Inferior parietal cortex (tissue), 1 donor: ENCODE measurements at regions not wholly inside any gene's neighbourhood (a gene's known extent, or its start where the extent isn't known, plus 50 kb on each side); places are given as distances from the start of the nearest gene placed in this dataset.
"Not testable (repeated sequence)": the region's sequence is repeated elsewhere in the genome, so short reads cannot be mapped to it uniquely, and the experiment has no call there.

Experiments used
- DNase-seq: peaks from one replicate; pipeline ENCODE4 v3.0.0-alpha.2; 2016; ENCODE audit errors: extremely low spot score

- no peak for DNase-seq
Observed at GRCh38 chr18:38221476-38222100, 656.0 kb upstream of the CELF4 start.

DNA sequence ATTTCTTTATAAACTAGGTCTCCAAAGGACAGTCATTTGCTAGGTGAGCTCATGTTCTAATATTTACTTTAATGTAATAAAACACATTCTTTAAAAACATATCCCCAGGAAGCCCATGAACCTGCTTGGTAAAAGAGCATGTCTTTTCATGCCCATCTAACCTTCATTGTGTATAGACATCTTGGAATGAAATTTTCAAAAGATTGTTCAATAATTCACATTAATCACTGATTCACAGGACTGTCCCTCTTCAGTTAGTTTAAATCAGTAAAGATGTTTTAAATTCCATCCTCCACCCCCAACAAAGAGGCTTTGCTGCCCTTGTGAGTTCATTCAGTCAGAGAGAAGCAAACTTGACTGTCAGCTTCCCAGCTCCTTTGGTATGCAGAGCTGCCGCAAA, 633.4 kb upstream of the CELF4 start:
- DNase-seq: no peak

DNA sequence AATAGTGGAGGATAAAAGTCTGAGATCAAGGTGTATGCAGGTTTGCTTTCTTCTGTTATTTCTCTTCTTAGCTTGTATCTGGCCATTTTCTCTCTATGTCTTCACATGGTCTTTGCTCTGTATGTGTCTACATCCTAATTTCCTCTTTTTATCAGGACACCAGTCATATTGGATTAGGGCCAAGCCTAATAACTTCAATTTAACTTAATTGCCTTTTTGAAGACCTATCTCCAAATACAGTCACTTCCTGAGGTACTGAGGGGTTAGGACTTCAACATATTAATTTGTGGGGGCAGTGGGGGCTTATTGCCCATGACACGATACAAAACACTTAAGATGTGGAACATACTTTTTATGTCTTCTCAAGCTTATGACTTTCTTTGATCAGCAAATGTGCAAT, 632.9 kb upstream of the CELF4 start:
- DNase-seq: no peak

GRCh38 chr18:38186491-38186890, 620.9 kb upstream of the CELF4 start:
- no peak for DNase-seq

GRCh38 chr18:38174594-38174993, 609.0 kb upstream of the CELF4 start:
- peak; percentile 31 for DNase-seq

GRCh38 chr18:38174173-38174572, 608.6 kb upstream of the CELF4 start:
- DNase-seq: no peak

DNA sequence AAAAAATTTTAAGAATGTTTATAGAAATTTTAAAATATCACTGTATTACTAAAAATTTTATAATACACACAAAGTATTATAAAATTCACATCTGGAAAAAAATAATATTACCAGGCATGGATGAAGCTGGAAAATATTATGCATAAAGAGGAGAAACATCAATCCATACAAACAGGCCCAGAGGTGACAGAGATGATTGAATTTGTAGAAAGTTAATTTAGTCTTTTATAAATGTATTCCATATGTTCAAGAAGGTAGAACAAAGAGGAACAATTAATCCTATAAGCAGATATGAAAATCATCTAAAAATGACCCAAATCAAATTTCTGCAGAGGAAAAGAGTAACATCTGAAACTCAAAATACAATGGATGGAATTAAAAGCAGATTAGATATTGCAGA, 605.2 kb upstream of the CELF4 start:
- DNase-seq: no peak

DNA sequence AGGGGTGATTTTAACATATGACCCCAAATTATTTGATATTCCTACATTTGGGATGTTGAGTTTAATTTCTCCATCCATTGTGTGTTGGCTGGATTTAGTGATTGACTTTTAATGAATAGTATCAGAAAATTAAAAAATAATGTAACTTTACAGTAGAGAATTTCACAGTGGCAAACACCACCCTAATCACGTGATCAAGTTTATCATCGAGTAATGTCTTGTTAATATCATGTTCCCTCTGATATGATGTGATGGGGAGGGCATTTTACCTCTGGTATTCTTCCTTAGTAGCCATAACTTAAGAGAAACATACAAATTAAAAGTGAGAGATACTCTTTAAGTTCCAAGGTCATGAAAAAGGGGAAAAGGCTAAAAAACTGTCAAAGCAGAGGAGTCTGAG, 602.0 kb upstream of the CELF4 start:
- no peak for DNase-seq

GRCh38 chr18:38153116-38153515, 587.5 kb upstream of the CELF4 start:
- not testable (repeated sequence) for DNase-seq

- no peak for DNase-seq
Observed at GRCh38 chr18:38116716-38117115, 551.1 kb upstream of the CELF4 start.

GRCh38 chr18:38115201-38115600, 549.6 kb upstream of the CELF4 start:
- DNase-seq: peak; percentile 16

DNA sequence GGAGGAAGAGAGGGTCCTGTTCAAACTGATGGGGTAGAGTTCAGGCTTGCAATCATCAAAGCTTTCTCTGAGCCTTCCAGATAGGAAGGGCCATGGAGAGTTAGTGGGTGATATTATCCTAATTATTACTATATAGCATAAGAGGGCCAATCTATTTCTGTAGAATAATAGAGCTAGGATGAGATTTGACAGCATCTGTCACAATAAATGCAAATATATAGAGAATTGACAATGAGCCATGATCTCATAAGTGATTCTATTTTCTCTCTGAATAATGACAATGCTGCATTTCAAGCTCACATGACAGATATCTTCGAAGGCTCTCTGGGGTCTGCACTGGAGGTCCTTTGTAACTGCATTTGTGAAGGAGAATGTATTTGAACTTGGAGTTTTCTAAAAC, 521.9 kb upstream of the CELF4 start:
- no peak for DNase-seq

GRCh38 chr18:38081516-38081915, 515.9 kb upstream of the CELF4 start:
- DNase-seq: no peak

DNA sequence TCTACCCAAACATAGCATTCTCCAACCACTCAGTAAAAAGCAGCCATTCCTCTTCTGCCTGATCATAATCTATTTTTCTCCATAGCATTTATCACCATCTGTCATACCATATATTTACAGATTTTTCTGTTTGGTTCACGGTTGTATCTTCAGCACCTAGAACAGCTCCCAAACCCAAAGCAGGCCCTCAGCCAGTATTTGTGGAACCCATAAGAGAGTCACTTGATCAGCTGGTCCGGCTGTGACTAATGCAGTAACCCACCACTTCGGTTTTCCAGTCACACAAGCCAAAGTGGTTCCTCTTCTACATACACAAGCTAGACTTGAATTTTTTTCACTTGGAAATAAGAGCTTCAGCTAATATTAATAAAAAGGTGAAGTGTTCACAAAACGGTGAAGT, 511.6 kb upstream of the CELF4 start:
- DNase-seq: no peak

DNA sequence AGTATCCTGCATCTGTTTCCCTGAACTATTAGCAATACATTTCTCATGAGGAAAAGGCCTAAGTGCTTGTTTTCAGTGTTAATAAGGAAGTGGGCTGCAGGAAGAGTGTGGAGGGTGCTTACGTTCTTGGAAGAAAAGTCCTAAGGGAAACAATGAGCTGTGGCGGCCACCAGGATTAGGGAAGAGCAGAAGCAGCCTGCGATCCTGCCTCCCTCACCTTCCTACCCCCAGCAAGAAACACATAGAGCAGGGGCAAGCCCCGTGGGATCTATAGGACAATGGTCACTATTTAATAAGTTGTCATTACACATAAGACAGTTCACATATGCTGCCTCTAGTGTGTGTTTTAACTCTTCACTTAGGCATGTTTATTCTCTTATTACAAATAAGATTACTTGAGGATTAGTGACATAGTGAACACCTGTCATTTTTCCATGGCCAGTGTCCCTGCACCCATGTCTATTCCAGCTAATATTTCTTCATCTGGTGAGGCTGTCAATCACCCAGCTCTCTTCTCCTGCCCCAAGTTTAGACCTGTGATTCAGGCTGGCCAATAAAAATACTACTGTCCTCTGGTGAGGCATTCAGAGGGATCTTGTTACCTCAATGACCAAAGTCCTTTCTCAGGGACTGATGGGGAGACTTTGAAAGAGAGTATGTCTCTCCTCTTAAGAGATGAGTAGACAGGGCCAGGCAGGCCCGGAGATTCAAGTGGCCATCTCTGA, 510.9 kb upstream of the CELF4 start:
- no peak for DNase-seq

GRCh38 chr18:38074298-38074876, 508.8 kb upstream of the CELF4 start:
- no peak for DNase-seq

DNA sequence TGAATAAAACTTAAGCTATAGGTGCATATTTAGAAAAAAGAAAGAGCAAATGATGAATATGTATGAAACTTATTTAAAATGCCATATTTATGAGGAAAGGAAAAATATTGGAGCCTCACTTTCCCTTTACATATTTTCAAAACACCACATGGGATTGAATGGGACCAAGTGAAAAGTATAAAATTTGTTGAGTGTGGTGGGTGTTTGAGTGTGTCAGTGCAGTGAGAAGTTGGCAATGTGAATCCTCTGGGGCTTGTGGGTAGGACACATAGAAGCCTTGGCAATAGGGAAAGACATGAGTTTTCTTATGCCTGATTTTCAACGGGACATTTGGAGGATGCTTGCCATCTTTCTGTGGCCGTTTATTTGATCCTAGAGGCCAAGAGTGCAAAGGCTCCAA, 502.2 kb upstream of the CELF4 start:
- no peak for DNase-seq

DNA sequence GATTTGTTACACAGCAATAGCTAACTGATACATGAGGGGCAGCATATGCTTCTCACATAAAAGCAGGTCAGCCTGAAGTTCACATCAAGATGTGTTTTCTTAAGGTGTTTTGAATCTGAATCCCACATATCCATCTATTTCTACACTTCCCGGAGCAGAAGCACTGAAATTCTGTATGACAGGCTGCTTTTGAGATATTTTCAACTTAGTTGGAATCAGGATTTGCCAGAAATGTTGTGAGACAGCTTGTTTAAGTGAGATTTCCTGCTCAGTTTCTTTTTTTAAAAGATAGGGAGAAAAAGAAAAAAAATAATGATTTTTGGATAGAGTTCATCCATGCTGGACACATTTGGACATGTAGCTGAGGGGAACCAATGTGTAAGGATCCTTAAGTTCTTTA, 501.5 kb upstream of the CELF4 start:
- no peak for DNase-seq

- no peak for DNase-seq
Observed at GRCh38 chr18:38052879-38053590, 487.4 kb upstream of the CELF4 start.

GRCh38 chr18:38047820-38048219, 482.2 kb upstream of the CELF4 start:
- no peak for DNase-seq

DNA sequence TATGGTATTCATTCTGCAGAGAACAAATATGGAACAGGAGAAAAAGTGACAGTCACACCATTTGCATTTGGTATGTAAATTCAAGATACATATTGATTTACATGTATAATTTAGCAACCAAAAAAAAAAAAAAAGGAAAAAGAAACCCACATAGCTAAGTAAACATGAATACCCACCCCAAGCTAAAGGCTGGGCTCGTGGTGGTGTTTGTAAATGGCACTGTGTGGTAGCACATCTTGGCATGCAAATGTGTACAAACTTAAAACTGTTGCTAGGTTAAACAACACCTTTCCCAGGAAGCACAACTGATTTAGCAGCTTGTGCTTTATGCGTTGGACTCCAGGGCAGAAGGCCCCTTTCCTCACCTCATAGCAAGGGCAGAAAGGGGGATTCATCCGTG, 481.1 kb upstream of the CELF4 start:
- no peak for DNase-seq

- no peak for DNase-seq
Observed at GRCh38 chr18:38045845-38046244, 480.2 kb upstream of the CELF4 start.
